ENCODE measurements at regions not wholly inside any gene's neighbourhood (a gene's known extent, or its start where the extent isn't known, plus 50 kb on each side); places are given as distances from the start of the nearest gene placed in this dataset.

- no peak for DNase-seq
Measured at GRCh38 chr1:62989497-62989896, 205.6 kb downstream of the ATG4C start.

DNA sequence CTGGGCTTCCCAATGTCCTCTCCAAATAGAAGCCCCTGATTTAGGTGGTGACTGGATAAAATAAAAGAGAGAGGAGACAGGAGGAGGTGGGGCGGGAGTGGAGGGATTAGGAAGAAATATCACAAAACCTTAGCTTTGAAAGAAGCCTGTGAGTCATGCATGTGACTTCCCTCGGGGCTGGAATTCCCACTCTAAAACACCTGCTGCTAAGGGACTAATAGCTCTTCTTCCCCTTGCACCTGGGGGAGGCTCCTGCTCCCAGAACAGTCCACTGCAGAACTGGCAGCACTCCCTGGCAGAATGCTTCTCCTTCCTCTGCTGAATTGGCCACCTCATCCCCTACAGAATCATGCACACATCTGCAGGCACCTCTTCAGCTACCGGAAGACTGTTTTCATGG is 207.2 kb downstream of the ATG4C start:
- DNase-seq, result no peak

GRCh38 chr1:62993844-62994243 is 209.9 kb downstream of the ATG4C start:
- no peak for DNase-seq

GRCh38 chr1:62995173-62995572 is 211.2 kb downstream of the ATG4C start:
- DNase-seq, result no peak

DNA sequence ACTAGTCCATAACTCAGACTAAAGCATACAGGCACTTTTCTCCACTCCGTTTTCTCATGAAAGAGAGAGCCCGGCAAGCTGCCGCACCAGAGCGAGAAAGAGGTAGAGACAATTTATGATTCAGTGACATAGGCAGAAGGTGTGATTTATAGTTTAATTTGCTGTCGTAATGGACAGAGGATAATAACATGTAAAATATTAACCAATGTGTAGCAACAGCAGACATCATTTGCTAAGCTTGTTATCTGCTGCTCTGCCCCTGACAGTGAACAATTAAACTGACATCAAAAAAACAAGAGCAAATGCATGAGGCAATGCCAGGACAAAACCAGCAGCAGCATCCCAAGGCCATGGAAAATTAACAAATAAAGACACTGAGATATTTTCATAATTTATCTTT is 214.0 kb downstream of the ATG4C start:
- DNase-seq, result no peak

DNA sequence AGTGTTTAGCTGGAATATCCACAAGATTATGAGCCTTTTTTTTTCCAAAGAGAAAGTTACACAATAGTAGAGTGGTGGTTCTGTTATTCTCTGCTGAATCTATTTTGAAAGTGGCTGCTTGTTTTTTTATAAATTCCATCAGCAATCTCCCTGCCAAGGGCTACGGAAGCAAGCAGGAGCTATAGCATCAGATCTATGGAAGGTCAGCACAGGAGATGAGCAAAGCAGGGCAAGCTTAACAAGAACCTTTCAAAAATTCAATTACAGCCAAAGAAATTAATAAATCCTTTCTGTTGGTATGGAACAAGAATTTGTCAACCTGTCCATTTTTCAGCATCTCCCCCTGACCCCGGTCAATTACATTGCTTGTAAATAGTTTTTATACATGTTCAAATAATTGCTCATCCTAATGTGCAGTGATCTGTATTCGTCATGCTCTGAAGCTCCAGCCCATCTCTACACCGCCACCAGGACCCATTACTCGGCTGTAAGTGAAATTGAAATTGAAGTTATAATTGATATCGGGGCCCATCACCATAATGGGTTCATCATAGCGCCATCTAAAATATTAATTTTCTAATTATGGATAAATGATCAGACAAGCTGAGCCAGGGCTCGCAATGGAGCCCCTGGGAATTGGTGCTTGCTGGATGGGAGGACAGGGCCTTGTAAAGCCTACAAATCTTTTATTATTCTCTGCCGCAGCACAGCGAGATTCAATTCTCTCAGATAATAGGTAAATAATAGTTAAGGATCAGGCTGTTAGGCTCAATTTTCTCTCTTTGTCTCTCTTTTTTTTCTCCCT is 215.1 kb downstream of the ATG4C start:
- DNase-seq, result no peak

GRCh38 chr1:63000508-63000907 is 216.6 kb downstream of the ATG4C start:
- no peak for DNase-seq

DNA sequence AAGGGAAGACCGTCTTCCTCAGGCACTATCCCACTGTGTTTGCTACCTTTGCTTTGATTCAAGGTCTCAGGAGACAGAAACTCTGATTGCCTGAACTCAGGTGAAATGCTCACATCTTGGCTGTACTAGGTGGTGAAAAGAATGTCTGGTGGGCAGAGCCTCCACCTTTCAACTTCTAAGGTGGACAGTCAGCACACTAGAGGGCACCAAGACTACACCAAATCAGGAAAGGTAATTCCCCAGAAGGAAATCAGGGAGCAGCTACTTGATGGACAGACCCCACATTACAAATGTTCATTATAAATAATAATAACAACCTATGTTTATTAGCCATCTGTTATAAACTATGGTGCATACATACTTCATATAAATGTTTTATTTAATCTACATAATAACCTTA is 220.9 kb downstream of the ATG4C start:
- no peak for DNase-seq

DNA sequence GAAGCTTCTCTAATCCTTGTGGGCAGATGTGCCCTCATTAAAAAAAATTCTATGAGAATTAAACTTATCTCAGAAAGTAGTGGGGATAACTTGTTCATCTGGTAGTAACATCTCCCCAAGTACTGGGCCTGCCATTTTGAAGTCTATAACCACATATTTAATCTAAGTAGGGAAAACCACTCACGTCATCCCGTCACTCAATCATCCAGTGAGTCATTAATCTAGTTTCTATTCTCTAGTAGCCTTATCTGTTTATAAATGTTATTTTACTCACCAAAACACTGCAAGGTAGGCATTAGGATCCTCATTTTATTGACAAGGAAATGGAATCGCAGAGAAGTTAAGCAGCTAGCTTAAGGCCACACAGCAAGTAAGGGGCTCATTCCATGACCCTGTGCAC is 221.9 kb downstream of the ATG4C start:
- no peak for DNase-seq

- no peak for DNase-seq
Measured at GRCh38 chr1:63009421-63009820, 225.5 kb downstream of the ATG4C start.

- DNase-seq, result no peak
Measured at GRCh38 chr1:63010913-63011660, 227.2 kb downstream of the ATG4C start.

GRCh38 chr1:63012339-63012738 is 228.4 kb downstream of the ATG4C start:
- no peak for DNase-seq

GRCh38 chr1:63014267-63014666 is 230.3 kb downstream of the ATG4C start:
- no peak for DNase-seq

DNA sequence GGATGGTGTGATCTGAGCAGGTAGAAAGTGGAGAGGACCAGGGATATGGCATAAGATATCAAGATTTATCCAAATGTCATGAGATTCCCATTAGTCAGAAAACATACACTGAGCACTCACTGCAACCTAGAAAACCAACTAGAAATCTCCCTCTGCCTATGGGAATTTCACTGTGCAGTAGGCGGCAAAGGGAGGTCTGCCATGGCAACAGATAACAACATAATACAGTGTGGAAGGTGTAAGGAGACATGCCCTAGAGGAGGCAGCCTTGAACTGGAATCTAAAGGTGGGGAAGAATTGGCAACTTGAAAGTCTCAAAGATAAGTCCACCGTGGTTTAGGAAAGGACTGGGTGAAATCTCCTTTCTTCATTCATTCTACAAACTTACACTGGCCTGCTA is 238.4 kb downstream of the ATG4C start:
- DNase-seq, result no peak

GRCh38 chr1:63023171-63023570 is 239.2 kb downstream of the ATG4C start:
- no peak for DNase-seq

- no peak for DNase-seq
Measured at GRCh38 chr1:63023637-63024036, 239.7 kb downstream of the ATG4C start.

- no peak for DNase-seq
Measured at GRCh38 chr1:63024132-63024531, 240.2 kb downstream of the ATG4C start.

GRCh38 chr1:63027176-63027575 is 243.2 kb downstream of the ATG4C start:
- no peak for DNase-seq

DNA sequence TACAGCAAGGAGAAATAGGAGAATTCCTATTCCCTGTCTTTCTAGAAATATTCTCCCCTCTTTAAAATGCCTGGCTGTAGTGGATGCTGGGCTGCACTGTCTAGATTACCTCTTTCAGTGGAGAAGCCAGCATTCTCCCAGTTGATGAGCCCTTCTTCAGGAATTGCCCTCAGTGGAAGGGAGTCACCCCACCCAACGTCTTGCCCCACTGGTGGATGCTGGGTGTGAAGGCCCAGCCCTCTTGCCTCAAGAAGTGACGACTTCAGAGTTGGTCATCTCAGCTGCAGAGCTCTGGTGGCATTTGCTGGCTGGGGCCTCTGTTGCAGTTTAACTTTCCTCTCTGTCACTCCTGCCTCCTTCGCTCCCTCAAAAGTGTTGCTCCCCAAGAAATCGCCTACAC is 248.2 kb downstream of the ATG4C start:
- DNase-seq, result no peak

DNA sequence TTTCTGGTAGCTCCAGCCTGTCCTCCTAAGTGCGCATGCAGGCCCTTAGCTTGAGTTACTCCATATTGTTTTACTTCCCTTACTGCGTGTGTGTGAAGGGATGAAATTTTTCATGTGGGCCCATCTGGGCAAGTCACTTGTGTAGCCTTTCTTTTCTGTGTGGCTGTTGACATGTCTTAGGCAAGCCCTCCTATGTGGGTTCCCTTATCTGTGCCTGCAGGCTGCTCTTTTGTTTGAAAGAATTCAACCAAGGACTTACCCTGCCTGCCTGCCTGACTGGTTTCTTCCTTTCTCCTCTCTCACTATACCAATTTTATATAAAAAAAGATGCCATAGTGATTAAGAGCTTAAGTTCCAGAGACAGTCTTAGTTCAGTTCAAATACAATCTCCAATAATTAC is 249.3 kb downstream of the ATG4C start:
- no peak for DNase-seq

- no peak for DNase-seq
Measured at GRCh38 chr1:63034256-63034655, 250.3 kb downstream of the ATG4C start.

DNA sequence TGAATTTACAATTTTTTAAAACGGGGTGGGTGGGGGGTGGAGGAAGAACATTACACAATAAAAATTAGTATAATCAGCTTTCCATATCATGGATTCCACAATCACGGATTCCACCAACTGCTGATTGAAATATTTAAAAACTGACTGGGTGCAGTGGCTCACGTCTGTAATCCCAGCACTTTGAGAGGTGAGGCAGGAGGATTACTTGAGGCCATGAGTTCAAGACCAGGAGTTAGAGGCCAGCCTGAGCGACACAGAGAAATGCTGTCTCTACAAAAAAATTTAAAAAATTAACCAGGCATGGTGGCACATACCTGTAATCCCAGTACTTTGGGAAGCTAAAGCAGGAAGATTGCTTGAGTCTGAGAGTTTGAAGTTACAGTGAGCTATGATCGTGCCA is 254.7 kb downstream of the ATG4C start:
- no peak for DNase-seq

- no peak for DNase-seq
Measured at GRCh38 chr1:63041660-63042059, 257.7 kb downstream of the ATG4C start.

DNA sequence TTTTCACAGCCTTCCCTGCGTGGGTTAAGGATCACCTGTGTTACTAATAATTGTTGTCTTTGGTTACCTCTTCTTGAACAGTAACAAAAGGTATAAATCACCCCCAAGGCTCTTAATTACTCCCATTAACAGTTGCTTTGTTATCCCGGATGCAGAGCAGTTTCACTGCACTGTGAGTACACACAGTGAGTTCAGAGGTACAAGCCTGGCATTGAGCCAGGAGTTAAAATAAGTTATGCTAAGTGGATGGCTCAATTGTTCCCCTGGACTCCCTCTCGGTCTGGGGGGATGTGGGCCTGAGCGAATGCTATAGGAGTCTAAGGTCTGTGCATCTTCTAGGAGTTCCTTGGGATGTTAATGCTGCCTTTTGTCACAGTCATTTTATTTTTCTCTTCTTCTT is 258.3 kb downstream of the ATG4C start:
- DNase-seq, result no peak

GRCh38 chr1:63046539-63046938 is 262.6 kb downstream of the ATG4C start:
- no peak for DNase-seq
